Stimulated activated CD4-positive, alpha-beta T cell treated with anti-CD3 and anti-CD28 coated beads, Interleukin-4, amount 100 ng/mL, for 24 hours (primary cell): ENCODE measurements at regions not wholly inside any gene's neighbourhood (a gene's known extent, or its start where the extent isn't known, plus 50 kb on each side); places are given as distances from the start of the nearest gene placed in this dataset.
"Not testable (repeated sequence)": the region's sequence is repeated elsewhere in the genome, so short reads cannot be mapped to it uniquely, and the experiment has no call there.

Source experiments
- DNase-seq: peaks from one replicate; pipeline ENCODE4 v3.0.0-alpha.2; 2020

GRCh38 chr16:29578898-29579297, 72.7 kb upstream of the NPIPB12 start:
- not testable (repeated sequence) for DNase-seq

GRCh38 chr16:29581764-29582163, 75.6 kb upstream of the NPIPB12 start:
- not testable (repeated sequence) for DNase-seq

- not testable (repeated sequence) for DNase-seq
Observed at GRCh38 chr16:29591919-29592318, 71.1 kb upstream of the SPN start.

GRCh38 chr16:29594269-29594925, 68.7 kb upstream of the SPN start:
- peak; percentile 44 for DNase-seq

GRCh38 chr16:29594926-29595838, 67.9 kb upstream of the SPN start:
- peak; percentile 87 for DNase-seq

- not testable (repeated sequence) for DNase-seq
Observed at GRCh38 chr16:29597030-29597429, 66.0 kb upstream of the SPN start.

DNA sequence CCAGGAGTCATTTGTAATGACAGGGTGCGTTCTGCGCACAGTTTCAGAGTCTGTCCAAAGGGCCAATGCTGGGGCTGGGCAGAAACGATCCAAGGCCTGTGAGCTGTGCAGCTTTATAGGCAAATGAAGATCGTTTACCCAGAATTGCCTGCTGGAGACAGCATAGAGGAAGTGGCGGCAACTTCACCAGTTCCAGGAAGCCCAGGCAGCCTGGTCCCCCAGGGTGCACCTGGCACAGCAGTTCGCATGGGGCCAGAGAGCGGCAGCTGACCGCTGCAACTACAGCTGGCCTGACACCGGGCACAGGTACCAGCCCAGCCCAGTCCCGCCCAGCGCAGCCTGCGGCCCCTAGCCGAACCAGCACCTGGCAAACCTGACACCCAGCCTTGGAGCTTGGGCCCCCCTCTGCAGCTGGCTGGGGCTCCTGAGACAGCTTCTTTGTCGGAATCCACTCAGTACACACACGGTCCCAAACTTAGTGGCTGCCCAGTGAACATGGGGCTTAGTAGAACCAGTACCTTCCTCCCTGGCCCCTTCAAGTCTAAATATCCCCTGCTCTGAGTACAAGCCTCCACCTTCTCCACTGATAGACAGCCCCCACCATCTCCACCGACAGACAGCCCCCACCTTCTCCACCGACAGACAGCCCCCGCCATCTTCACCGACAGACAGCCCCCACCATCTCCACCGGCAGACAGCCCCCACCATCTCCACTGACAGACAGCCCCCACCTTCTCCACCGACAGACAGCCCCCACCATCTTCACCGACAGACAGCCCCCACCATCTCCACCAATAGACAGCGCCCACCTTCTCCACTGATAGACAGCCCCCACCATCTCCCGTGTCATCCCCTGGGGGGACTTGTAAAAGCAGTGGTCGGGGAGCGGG, 62.7 kb upstream of the SPN start:
- DNase-seq: peak; percentile 39

DNA sequence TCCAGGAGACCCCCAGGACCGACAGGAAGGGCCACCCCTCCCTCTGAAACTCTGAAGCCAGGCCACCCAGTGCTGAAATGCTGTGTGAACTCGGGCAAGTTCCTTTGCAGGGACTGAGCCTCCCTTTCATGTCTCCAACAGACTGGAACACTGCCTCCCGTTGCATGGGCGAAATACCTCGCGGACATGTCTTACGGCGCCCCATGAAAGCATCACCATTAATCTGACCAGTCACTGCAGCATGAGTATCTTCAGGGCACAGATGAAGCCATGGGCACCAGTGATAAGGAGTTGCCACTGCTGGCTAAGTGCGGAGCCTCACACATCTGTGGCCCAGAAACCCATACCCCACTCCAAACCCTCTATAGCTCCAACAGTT, 60.8 kb upstream of the SPN start:
- DNase-seq: not testable (repeated sequence)

DNA sequence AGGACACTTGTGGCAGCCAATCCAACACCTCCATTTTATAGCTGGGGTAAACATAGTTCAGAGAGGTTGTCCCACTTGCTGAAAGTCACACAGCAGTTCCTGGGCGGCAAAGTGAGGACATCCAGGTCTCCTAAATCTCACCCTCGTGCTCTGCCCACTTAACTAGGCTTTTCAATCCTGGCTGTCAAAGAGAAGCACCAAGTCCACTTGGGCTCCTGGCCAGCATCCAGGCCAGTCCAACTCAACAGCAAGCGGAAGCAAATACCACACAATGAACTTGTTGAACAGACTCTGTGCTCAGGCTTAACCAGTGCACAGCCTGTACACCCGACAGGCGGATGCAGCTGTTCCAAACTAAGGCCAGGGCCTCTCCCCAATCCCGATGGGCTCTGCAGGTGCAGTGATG, 60.4 kb upstream of the SPN start:
- not testable (repeated sequence) for DNase-seq

- DNase-seq: not testable (repeated sequence)
Observed at GRCh38 chr16:29604631-29605549, 58.2 kb upstream of the SPN start.

DNA sequence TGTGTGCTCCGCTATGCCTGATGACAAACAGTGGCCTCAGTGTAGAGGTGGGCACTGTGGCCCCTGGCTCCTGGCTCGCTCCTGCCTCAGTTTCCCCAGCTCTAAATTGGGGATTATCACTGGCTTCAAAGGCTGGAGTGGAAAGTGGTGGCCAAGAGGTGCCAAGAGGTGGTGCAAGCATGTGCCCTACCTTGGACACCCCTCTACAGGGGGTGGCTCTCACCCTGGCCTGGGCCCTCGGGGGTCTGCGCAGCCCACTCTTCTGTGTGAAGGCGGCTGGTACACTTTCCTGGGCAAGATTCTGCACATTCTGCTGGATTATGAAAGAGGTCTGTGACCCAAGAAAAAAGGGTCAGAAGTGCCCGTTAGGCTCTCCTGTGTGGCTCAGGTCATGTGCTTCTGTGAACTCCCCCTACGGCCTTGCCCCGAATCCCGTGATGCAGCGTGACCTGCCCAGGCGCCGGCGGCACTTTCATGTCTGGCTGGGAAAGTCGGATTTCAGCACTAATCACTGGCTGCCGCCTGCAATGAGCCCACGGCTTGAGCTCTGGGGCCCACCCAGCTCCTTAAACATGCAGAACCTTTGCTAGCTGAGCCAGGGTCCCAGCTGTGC, 57.3 kb upstream of the SPN start:
- not testable (repeated sequence) for DNase-seq

DNA sequence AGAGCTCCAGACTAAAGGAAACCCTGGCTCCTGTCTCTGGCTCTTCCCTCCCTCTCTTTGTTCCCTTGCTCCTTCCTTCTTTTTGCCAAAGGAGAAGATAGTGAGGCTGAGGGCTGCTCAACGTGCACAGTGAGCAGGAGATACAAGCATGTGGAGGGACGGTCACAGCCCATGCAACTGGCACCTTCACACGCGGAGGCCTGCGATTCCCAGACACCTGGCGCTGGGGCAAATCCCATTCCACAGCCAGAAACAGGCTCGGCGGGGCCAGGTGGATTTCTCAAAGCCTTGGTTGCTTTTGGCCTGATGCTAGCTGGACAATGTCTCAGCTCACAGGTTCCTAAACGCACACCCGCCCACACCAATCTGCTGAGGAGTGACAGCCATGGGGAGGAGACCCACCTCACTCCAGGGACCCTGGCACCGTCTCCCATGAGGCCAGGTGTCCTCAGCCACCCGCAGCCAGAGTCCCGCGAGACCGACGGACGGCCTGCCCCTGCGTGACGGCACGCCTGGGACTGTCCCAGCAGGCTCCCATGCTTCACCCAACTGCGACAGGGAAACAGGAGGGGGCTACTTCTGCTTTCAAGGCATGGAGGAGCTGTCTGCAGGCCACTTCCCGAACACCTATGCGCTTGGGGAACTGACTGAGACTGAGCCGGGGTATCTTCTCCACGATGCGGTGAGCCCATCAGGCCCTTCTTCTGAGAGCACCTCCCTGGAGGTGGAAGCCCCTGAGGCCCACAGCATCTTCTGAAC, 56.2 kb upstream of the SPN start:
- DNase-seq: not testable (repeated sequence)

DNA sequence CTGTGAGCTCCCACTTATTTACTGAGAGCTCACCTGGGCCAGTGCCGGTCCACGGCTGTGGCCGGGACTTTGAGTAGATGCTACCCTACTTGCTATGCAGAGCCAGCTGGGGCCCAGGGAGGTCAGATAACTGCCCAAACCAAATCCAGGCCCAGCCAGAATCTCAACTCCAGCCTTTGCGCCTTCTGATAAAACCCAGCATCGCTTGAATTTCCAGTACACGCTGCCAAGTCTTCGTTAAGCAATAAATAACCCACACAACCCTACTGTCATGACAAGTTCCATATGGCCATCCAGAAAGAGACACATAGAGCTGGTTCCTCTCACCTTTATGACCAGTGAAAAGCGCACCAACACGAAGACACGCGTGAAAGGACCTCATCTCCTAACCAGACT, 55.6 kb upstream of the SPN start:
- not testable (repeated sequence) for DNase-seq

DNA sequence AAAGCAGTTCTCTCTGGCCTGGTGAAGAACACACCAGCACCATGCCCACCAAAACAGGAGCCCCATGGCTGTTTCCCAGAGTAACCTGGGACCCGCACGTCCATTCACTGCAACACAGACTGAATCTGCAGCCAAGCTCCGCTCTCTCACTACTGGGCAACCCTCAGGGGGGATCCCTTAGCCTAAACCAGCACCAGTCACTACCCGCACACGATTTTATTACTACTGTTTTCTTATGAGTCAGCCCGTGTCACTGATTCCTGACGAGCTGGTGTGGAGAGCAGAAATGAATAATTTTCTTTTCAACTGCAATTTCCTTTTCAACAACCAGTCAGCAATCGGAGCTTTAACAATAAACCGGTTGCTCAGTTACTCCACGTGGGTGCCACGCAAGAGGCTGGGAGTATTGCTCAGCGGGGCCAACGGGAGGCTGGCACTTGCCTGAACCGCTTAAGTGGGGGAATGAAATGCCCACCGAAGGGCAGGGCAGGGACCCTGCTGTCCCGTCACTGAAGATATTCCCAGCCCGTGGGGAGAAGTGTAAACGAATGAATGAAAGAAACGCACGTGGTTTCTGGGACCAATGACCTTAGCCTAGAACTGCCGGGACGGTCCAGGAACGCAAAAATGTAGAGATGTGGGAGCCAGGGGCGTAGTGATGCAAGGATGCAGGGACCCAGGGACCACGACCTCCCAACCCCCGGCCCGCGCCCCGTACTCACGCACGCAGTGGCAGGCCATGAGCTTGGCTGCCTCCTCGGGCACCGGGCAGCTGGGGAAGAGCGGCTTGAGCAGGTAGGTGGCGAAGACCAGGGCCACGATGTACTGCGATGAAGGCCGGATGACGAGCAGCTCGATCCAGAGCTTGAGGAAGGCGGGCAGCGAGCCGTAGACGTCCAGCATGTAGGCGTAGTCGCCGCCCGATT, 50.4 kb upstream of the SPN start:
- DNase-seq: peak; percentile 36
